ENCODE measurements at regions not wholly inside any gene's neighbourhood (a gene's known extent, or its start where the extent isn't known, plus 50 kb on each side); places are given as distances from the start of the nearest gene placed in this dataset.

DNA sequence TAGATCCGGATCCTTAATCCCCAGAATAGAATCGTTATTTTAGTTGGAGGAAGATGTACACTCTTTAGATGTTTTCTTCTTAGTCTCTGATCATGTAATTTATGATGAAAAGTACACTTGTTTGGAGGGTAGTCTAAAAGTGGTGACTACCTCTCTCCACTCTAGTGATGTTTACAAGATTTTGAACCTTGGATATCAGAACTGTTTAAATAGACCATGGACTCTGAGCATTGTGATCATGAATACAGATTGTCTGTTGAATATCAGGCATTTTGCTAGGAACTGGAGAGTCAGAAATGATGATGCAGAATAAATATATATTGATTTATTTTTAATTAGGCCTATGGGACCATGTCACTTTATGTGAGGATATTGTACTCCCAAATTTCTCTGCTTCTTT is 706.3 kb upstream of the WWC1 start:
- H3F3A ChIP-seq (ENCODE audit: insufficient read depth, low read length, poor library complexity, severe bottlenecking), result no peaks in the 10 kb centered on the region
- H2AFZ ChIP-seq (ENCODE audit: low read depth, low read length), result no peak overlapping the region
- no peaks in the 10 kb centered on the region for H3K36me3 ChIP-seq (ENCODE audit: insufficient read depth, low read length)
- TF ChIP-seq RAD21 (conservative IDR thresholded peaks at IDR 0.05) (no peak), SMC3 (conservative IDR thresholded peaks at IDR 0.05; ENCODE audit: poor library complexity) (no peak), REST (IDR thresholded peaks at IDR 0.05; ENCODE audit: borderline replicate concordance) (no peak), EP300 (conservative IDR thresholded peaks at IDR 0.05; ENCODE audit: poor library complexity, severe bottlenecking) (no peak), MXI1 (conservative IDR thresholded peaks at IDR 0.05; ENCODE audit: poor library complexity, severe bottlenecking) (no peak), POLR2AphosphoS5 (IDR thresholded peaks at IDR 0.05) (no peak), TAF1 (IDR thresholded peaks at IDR 0.05; ENCODE audit: low read depth) (no peak)
- TF ChIP-seq, protein P1, sequence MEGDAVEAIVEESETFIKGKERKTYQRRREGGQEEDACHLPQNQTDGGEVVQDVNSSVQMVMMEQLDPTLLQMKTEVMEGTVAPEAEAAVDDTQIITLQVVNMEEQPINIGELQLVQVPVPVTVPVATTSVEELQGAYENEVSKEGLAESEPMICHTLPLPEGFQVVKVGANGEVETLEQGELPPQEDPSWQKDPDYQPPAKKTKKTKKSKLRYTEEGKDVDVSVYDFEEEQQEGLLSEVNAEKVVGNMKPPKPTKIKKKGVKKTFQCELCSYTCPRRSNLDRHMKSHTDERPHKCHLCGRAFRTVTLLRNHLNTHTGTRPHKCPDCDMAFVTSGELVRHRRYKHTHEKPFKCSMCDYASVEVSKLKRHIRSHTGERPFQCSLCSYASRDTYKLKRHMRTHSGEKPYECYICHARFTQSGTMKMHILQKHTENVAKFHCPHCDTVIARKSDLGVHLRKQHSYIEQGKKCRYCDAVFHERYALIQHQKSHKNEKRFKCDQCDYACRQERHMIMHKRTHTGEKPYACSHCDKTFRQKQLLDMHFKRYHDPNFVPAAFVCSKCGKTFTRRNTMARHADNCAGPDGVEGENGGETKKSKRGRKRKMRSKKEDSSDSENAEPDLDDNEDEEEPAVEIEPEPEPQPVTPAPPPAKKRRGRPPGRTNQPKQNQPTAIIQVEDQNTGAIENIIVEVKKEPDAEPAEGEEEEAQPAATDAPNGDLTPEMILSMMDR (IDR thresholded peaks at IDR 0.05; ENCODE audit: poor library complexity, severe bottlenecking), result no peak
- no peaks in the 10 kb centered on the region for H4K20me1 ChIP-seq (ENCODE audit: insufficient read depth)
- no peak overlapping the region for H3K9ac ChIP-seq (ENCODE audit: low read length)
- no peaks in the 10 kb centered on the region for H3K9me2 ChIP-seq (ENCODE audit: insufficient read depth, low read length)
- H3K4me3 ChIP-seq (ENCODE audit: low read length), result no peak overlapping the region
- no peaks in the 10 kb centered on the region for H3K27me3 ChIP-seq (ENCODE audit: insufficient read depth, low read depth, low read length)
- H3K79me2 ChIP-seq (replicated peaks; ENCODE audit: insufficient read depth, low read length), result peaks cover 3% of the 10 kb centered on the region
- H3K4me2 ChIP-seq (ENCODE audit: low read length), result no peak overlapping the region
- H3K9me3 ChIP-seq (ENCODE audit: low read length), result no peaks in the 10 kb centered on the region
- no peak overlapping the region for H3K27ac ChIP-seq (ENCODE audit: low read length)

DNA sequence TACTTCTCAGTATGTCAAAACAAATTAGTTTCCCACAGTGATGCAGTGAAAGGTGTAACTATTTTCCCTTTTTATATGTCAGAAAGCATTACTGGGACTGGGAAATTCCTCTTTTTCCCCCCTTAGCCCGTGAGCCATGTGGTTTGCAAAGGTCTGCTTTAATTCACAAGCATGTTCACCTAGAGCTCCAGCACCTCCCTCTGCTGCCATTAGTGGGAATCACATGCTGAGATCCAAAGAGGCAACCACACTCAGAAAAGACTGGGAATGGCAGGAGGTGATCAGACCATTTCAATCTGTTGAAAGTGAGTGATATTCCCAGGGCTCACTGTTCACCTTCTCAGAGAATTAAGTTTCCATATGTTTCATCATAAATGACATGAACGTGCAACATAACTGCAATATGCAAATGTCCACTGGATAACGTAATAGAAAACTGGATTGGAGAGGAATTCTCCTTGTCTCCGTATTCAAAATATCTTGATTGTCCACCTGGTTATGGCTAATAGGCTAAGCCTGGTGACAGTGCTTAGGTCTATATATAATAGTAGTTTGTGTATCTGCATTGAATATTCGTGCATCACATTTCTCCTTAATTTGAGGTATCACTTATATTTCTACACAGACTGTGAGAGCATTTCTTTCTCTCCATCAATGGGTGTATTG is 703.5 kb upstream of the WWC1 start:
- no peak overlapping the region for H3K4me2 ChIP-seq (ENCODE audit: low read length)
- H3K9ac ChIP-seq (ENCODE audit: low read length), result no peak overlapping the region
- no peaks in the 10 kb centered on the region for H3K79me2 ChIP-seq (replicated peaks; ENCODE audit: insufficient read depth, low read length)
- H3K9me2 ChIP-seq (ENCODE audit: insufficient read depth, low read length), result no peaks in the 10 kb centered on the region
- H3K27ac ChIP-seq (ENCODE audit: low read length), result no peak overlapping the region
- H3K9me3 ChIP-seq (ENCODE audit: low read length), result no peaks in the 10 kb centered on the region
- H4K20me1 ChIP-seq (ENCODE audit: insufficient read depth), result no peaks in the 10 kb centered on the region
- H3K27me3 ChIP-seq (ENCODE audit: insufficient read depth, low read depth, low read length), result no peaks in the 10 kb centered on the region
- H3K4me3 ChIP-seq (ENCODE audit: low read length), result no peak overlapping the region
- H3F3A ChIP-seq (ENCODE audit: insufficient read depth, low read length, poor library complexity, severe bottlenecking), result no peaks in the 10 kb centered on the region
- H2AFZ ChIP-seq (ENCODE audit: low read depth, low read length), result no peak overlapping the region
- H3K36me3 ChIP-seq (ENCODE audit: insufficient read depth, low read length), result no peaks in the 10 kb centered on the region
- TF ChIP-seq SMC3 (conservative IDR thresholded peaks at IDR 0.05; ENCODE audit: poor library complexity) (peak; percentile 75), TAF1 (IDR thresholded peaks at IDR 0.05; ENCODE audit: low read depth) (no peak), MXI1 (conservative IDR thresholded peaks at IDR 0.05; ENCODE audit: poor library complexity, severe bottlenecking) (peak; percentile 71), EZH2 (IDR thresholded peaks at IDR 0.05; ENCODE audit: borderline replicate concordance, insufficient read depth, low read length, poor library complexity, severe bottlenecking) (no peak), RAD21 (conservative IDR thresholded peaks at IDR 0.05) (peak; percentile 72), POLR2AphosphoS5 (IDR thresholded peaks at IDR 0.05) (peak; percentile 45), EP300 (conservative IDR thresholded peaks at IDR 0.05; ENCODE audit: poor library complexity, severe bottlenecking) (peak; percentile 46), REST (IDR thresholded peaks at IDR 0.05; ENCODE audit: borderline replicate concordance) (peak; percentile 85)
- TF ChIP-seq, protein P1 (IDR thresholded peaks at IDR 0.05; ENCODE audit: poor library complexity, severe bottlenecking), result peak; percentile 72
